GM19035 (cell line): ENCODE measurements at regions not wholly inside any gene's neighbourhood (a gene's known extent, or its start where the extent isn't known, plus 50 kb on each side); places are given as distances from the start of the nearest gene placed in this dataset.

Experiments
- ATAC-seq: cut with Tn5 transposase; IDR thresholded peaks from one replicate; pipeline ENCODE4 v1.9.1; 2021; ENCODE audit not compliant: unreplicated experiment

- ATAC-seq = no peak
Measured at GRCh38 chr1:68378296-68379084, 71.3 kb downstream of the RPE65 start.

- ATAC-seq = no peak
Measured at GRCh38 chr1:68377098-68377497, 72.7 kb downstream of the RPE65 start.

- no peak for ATAC-seq
Measured at GRCh38 chr1:68376441-68376840, 73.3 kb downstream of the RPE65 start.

- ATAC-seq = no peak
Measured at GRCh38 chr1:68375919-68376318, 73.8 kb downstream of the RPE65 start.

GRCh38 chr1:68373173-68373572 lies 76.6 kb downstream of the RPE65 start:
- ATAC-seq = no peak

- no peak for ATAC-seq
Measured at GRCh38 chr1:68372487-68372886, 77.3 kb downstream of the RPE65 start.

GRCh38 chr1:68370101-68370915 lies 79.4 kb downstream of the RPE65 start:
- no peak for ATAC-seq

GRCh38 chr1:68366572-68366971 lies 83.2 kb downstream of the RPE65 start:
- ATAC-seq = no peak

GRCh38 chr1:68365709-68366382 lies 83.9 kb downstream of the RPE65 start:
- no peak for ATAC-seq

GRCh38 chr1:68363339-68363738 lies 86.4 kb downstream of the RPE65 start:
- ATAC-seq = no peak

- ATAC-seq = no peak
Measured at GRCh38 chr1:68361346-68361910, 88.3 kb downstream of the RPE65 start.

- ATAC-seq = no peak
Measured at GRCh38 chr1:68359045-68359444, 90.7 kb downstream of the RPE65 start.

- ATAC-seq = no peak
Measured at GRCh38 chr1:68358439-68358838, 91.3 kb downstream of the RPE65 start.

GRCh38 chr1:68355614-68356013 lies 94.1 kb downstream of the RPE65 start:
- ATAC-seq = no peak

- no peak for ATAC-seq
Measured at GRCh38 chr1:68352202-68352601, 97.6 kb downstream of the RPE65 start.

GRCh38 chr1:68347415-68347814 lies 102.3 kb downstream of the RPE65 start:
- ATAC-seq = peak; percentile 94

- no peak for ATAC-seq
Measured at GRCh38 chr1:68346188-68346808, 103.5 kb downstream of the RPE65 start.

GRCh38 chr1:68344208-68344607 lies 105.5 kb downstream of the RPE65 start:
- no peak for ATAC-seq

GRCh38 chr1:68340951-68341350 lies 108.6 kb upstream of the WLS start:
- ATAC-seq = no peak

- ATAC-seq = no peak
Measured at GRCh38 chr1:68339505-68339904, 107.2 kb upstream of the WLS start.

GRCh38 chr1:68338081-68338480 lies 105.8 kb upstream of the WLS start:
- no peak for ATAC-seq
